ENCODE measurements at regions not wholly inside any gene's neighbourhood (a gene's known extent, or its start where the extent isn't known, plus 50 kb on each side); places are given as distances from the start of the nearest gene placed in this dataset.

- no peak for TF ChIP-seq POLR2A (IDR thresholded peaks at IDR 0.05; ENCODE audit: low read depth, low read length)
- no peak for TF ChIP-seq TAF1 (IDR thresholded peaks at IDR 0.05; ENCODE audit: borderline replicate concordance, low read depth, low read length)
Measured at GRCh38 chr2:183680573-183680972, 556.3 kb downstream of the NUP35 start.
